IPS-18a (cell line): ENCODE measurements at regions not wholly inside any gene's neighbourhood (a gene's known extent, or its start where the extent isn't known, plus 50 kb on each side); places are given as distances from the start of the nearest gene placed in this dataset.
"Not testable (repeated sequence)": the region's sequence is repeated elsewhere in the genome, so short reads cannot be mapped to it uniquely, and the experiment has no call there.

ENCODE experiments used
- H3K27ac ChIP-seq: one replicate; pipeline ENCODE4 v1.5.1; 2013; ENCODE audit warnings: low read length
- H3K27me3 ChIP-seq: one replicate; pipeline ENCODE4 v1.6.1; 2013; ENCODE audit warnings: mild to moderate bottlenecking, low read length; ENCODE audit not compliant: control insufficient read depth, insufficient read depth
- H3K36me3 ChIP-seq: one replicate; pipeline ENCODE4 v1.6.1; 2013; ENCODE audit warnings: low read depth, low read length; ENCODE audit not compliant: control insufficient read depth
- H3K4me1 ChIP-seq: one replicate; pipeline ENCODE4 v1.6.1; 2013; ENCODE audit warnings: low read depth, low read length; ENCODE audit not compliant: control insufficient read depth
- H3K4me3 ChIP-seq: one replicate; pipeline ENCODE4 v1.5.1; 2013; ENCODE audit warnings: low read length
- H3K9ac ChIP-seq: one replicate; pipeline ENCODE4 v1.6.1; 2013; ENCODE audit warnings: mild to moderate bottlenecking, low read length, moderate library complexity
- H3K9me3 ChIP-seq: one replicate; pipeline ENCODE4 v1.6.1; 2013; ENCODE audit warnings: low read depth, low read length; ENCODE audit not compliant: control insufficient read depth

- no peaks in the 10 kb centered on the region for H3K9me3 ChIP-seq
- H3K27me3 ChIP-seq = no peaks in the 10 kb centered on the region
- H3K4me3 ChIP-seq = no peak overlapping the region
- H3K36me3 ChIP-seq = no peaks in the 10 kb centered on the region
- H3K9ac ChIP-seq = no peak overlapping the region
- H3K4me1 ChIP-seq = no peaks in the 10 kb centered on the region
- no peak overlapping the region for H3K27ac ChIP-seq
Observed at GRCh38 chr6:121771937-121772720, 336.7 kb downstream of the GJA1 start.

GRCh38 chr6:121776054-121776453 lies 340.6 kb downstream of the GJA1 start:
- H3K9ac ChIP-seq = no peak overlapping the region
- no peaks in the 10 kb centered on the region for H3K4me1 ChIP-seq
- no peak overlapping the region for H3K4me3 ChIP-seq
- no peak overlapping the region for H3K27ac ChIP-seq
- no peaks in the 10 kb centered on the region for H3K36me3 ChIP-seq
- no peaks in the 10 kb centered on the region for H3K9me3 ChIP-seq
- H3K27me3 ChIP-seq = no peaks in the 10 kb centered on the region

GRCh38 chr6:121780325-121781321 lies 345.2 kb downstream of the GJA1 start:
- Histone ChIP-seq H3K27me3 (no peaks in the 10 kb centered on the region), H3K27ac (no peak overlapping the region), H3K9ac (no peak overlapping the region), H3K4me3 (no peak overlapping the region), H3K9me3 (no peaks in the 10 kb centered on the region), H3K4me1 (no peaks in the 10 kb centered on the region), H3K36me3 (no peaks in the 10 kb centered on the region)

GRCh38 chr6:121791396-121792315 lies 356.2 kb downstream of the GJA1 start:
- no peaks in the 10 kb centered on the region for H3K27me3 ChIP-seq
- no peak overlapping the region for H3K4me3 ChIP-seq
- no peaks in the 10 kb centered on the region for H3K4me1 ChIP-seq
- no peaks in the 10 kb centered on the region for H3K36me3 ChIP-seq
- no peak overlapping the region for H3K27ac ChIP-seq
- no peaks in the 10 kb centered on the region for H3K9me3 ChIP-seq
- no peak overlapping the region for H3K9ac ChIP-seq

- H3K27ac ChIP-seq = no peak overlapping the region
- H3K27me3 ChIP-seq = no peaks in the 10 kb centered on the region
- H3K4me3 ChIP-seq = no peak overlapping the region
- H3K9me3 ChIP-seq = peaks cover 6% of the 10 kb centered on the region
- H3K9ac ChIP-seq = no peak overlapping the region
- no peaks in the 10 kb centered on the region for H3K36me3 ChIP-seq
- H3K4me1 ChIP-seq = no peaks in the 10 kb centered on the region
Observed at GRCh38 chr6:121794630-121795029, 359.2 kb downstream of the GJA1 start.

- H3K27me3 ChIP-seq, H3K9me3 ChIP-seq, H3K9ac ChIP-seq, H3K36me3 ChIP-seq, H3K4me1 ChIP-seq, H3K27ac ChIP-seq, H3K4me3 ChIP-seq: not testable (repeated sequence)
Observed at GRCh38 chr6:121797598-121797997, 362.2 kb downstream of the GJA1 start.

- not testable (repeated sequence) for H3K9me3 ChIP-seq, H3K9ac ChIP-seq, H3K36me3 ChIP-seq
Observed at GRCh38 chr6:121798126-121798525, 362.7 kb downstream of the GJA1 start.

GRCh38 chr6:121799574-121799973 lies 364.1 kb downstream of the GJA1 start:
- H3K9me3 ChIP-seq = peaks cover 6% of the 10 kb centered on the region
- no peaks in the 10 kb centered on the region for H3K4me1 ChIP-seq
- no peaks in the 10 kb centered on the region for H3K27me3 ChIP-seq
- no peak overlapping the region for H3K4me3 ChIP-seq
- no peak overlapping the region for H3K9ac ChIP-seq
- H3K27ac ChIP-seq = no peak overlapping the region
- no peaks in the 10 kb centered on the region for H3K36me3 ChIP-seq

More at GRCh38 chr6:121798126-121798525, 362.7 kb downstream of the GJA1 start:
- H3K27me3 ChIP-seq, H3K27ac ChIP-seq, H3K4me3 ChIP-seq, H3K4me1 ChIP-seq: not testable (repeated sequence)

GRCh38 chr6:121800047-121800446 lies 364.6 kb downstream of the GJA1 start:
- Histone ChIP-seq H3K27me3 (no peaks in the 10 kb centered on the region), H3K9me3 (peaks cover 6% of the 10 kb centered on the region), H3K9ac (no peak overlapping the region), H3K27ac (no peak overlapping the region), H3K36me3 (no peaks in the 10 kb centered on the region), H3K4me1 (no peaks in the 10 kb centered on the region), H3K4me3 (no peak overlapping the region)

GRCh38 chr6:121806116-121806515 lies 370.7 kb downstream of the GJA1 start:
- Histone ChIP-seq H3K36me3 (no peaks in the 10 kb centered on the region), H3K9me3 (no peaks in the 10 kb centered on the region), H3K4me1 (no peaks in the 10 kb centered on the region), H3K27me3 (no peaks in the 10 kb centered on the region), H3K4me3 (no peak overlapping the region), H3K9ac (no peak overlapping the region), H3K27ac (no peak overlapping the region)

GRCh38 chr6:121809211-121809610 lies 373.8 kb downstream of the GJA1 start:
- Histone ChIP-seq H3K9ac (no peak overlapping the region), H3K4me1 (no peaks in the 10 kb centered on the region), H3K27ac (no peak overlapping the region), H3K4me3 (no peak overlapping the region), H3K27me3 (no peaks in the 10 kb centered on the region), H3K9me3 (no peaks in the 10 kb centered on the region), H3K36me3 (no peaks in the 10 kb centered on the region)
